ENCODE measurements at regions not wholly inside any gene's neighbourhood (a gene's known extent, or its start where the extent isn't known, plus 50 kb on each side); places are given as distances from the start of the nearest gene placed in this dataset.
A peak's percentile ranks its signal among the peaks of the same experiment; 100 is the strongest.

- TF ChIP-seq CTCF (IDR thresholded peaks at IDR 0.05; ENCODE audit: unreplicated experiment) = no peak
- Mint-ChIP-seq H3K27me3 (ENCODE audit: low read depth) (no peaks in the 10 kb centered on the region), H3K9me3 (peaks cover 2% of the 10 kb centered on the region), H3K27ac (peak overlapping the region; percentile 36), H3K4me1 (peaks cover 7% of the 10 kb centered on the region), H3K36me3 (no peaks in the 10 kb centered on the region), H3K4me3 (no peak overlapping the region)
- no peak for DNase-seq (ENCODE audit: low spot score in 2 of 2, unreplicated experiment in 2 of 2)
Measured at GRCh38 chr20:51335329-51335841, 207.1 kb downstream of the NFATC2 start.

- no peak for DNase-seq (ENCODE audit: low spot score in 2 of 2, unreplicated experiment in 2 of 2)
- Mint-ChIP-seq H3K4me1 (peaks cover 7% of the 10 kb centered on the region), H3K4me3 (no peak overlapping the region), H3K27me3 (ENCODE audit: low read depth) (no peaks in the 10 kb centered on the region), H3K27ac (no peak overlapping the region), H3K9me3 (no peaks in the 10 kb centered on the region), H3K36me3 (no peaks in the 10 kb centered on the region)
- no peak for TF ChIP-seq CTCF (IDR thresholded peaks at IDR 0.05; ENCODE audit: unreplicated experiment)
Measured at GRCh38 chr20:51334609-51335008, 207.9 kb downstream of the NFATC2 start.

- no peak overlapping the region for H3K4me3 Mint-ChIP-seq
- TF ChIP-seq CTCF (IDR thresholded peaks at IDR 0.05; ENCODE audit: unreplicated experiment) = no peak
- peaks cover 7% of the 10 kb centered on the region for H3K4me1 Mint-ChIP-seq
- no peaks in the 10 kb centered on the region for H3K36me3 Mint-ChIP-seq
- H3K27me3 Mint-ChIP-seq (ENCODE audit: low read depth) = no peaks in the 10 kb centered on the region
- DNase-seq (ENCODE audit: low spot score in 2 of 2, unreplicated experiment in 2 of 2) = no peak
- H3K27ac Mint-ChIP-seq = no peak overlapping the region
- no peaks in the 10 kb centered on the region for H3K9me3 Mint-ChIP-seq
Measured at GRCh38 chr20:51333971-51334370, 208.5 kb downstream of the NFATC2 start.

- H3K4me1 Mint-ChIP-seq = peaks cover 7% of the 10 kb centered on the region
- no peak overlapping the region for H3K27ac Mint-ChIP-seq
- H3K4me3 Mint-ChIP-seq = no peak overlapping the region
- no peak for TF ChIP-seq CTCF (IDR thresholded peaks at IDR 0.05; ENCODE audit: unreplicated experiment)
- no peaks in the 10 kb centered on the region for H3K36me3 Mint-ChIP-seq
- no peaks in the 10 kb centered on the region for H3K9me3 Mint-ChIP-seq
- H3K27me3 Mint-ChIP-seq (ENCODE audit: low read depth) = no peaks in the 10 kb centered on the region
- DNase-seq (ENCODE audit: low spot score in 2 of 2, unreplicated experiment in 2 of 2) = no peak
Measured at GRCh38 chr20:51333446-51333845, 209.1 kb downstream of the NFATC2 start.

GRCh38 chr20:51331481-51331880 is 211.0 kb downstream of the NFATC2 start:
- H3K4me3 Mint-ChIP-seq = no peak overlapping the region
- H3K36me3 Mint-ChIP-seq = no peaks in the 10 kb centered on the region
- H3K27me3 Mint-ChIP-seq (ENCODE audit: low read depth) = no peaks in the 10 kb centered on the region
- H3K4me1 Mint-ChIP-seq = peaks cover 7% of the 10 kb centered on the region
- no peak for TF ChIP-seq CTCF (IDR thresholded peaks at IDR 0.05; ENCODE audit: unreplicated experiment)
- no peak overlapping the region for H3K27ac Mint-ChIP-seq
- H3K9me3 Mint-ChIP-seq = no peaks in the 10 kb centered on the region
- no peak for DNase-seq (ENCODE audit: low spot score in 2 of 2, unreplicated experiment in 2 of 2)

GRCh38 chr20:51329845-51330244 is 212.7 kb downstream of the NFATC2 start:
- DNase-seq (ENCODE audit: low spot score in 2 of 2, unreplicated experiment in 2 of 2) = no peak
- Mint-ChIP-seq H3K36me3 (no peaks in the 10 kb centered on the region), H3K27ac (no peak overlapping the region), H3K27me3 (ENCODE audit: low read depth) (no peaks in the 10 kb centered on the region), H3K9me3 (no peaks in the 10 kb centered on the region), H3K4me3 (no peak overlapping the region), H3K4me1 (peaks cover 5% of the 10 kb centered on the region)
- TF ChIP-seq CTCF (IDR thresholded peaks at IDR 0.05; ENCODE audit: unreplicated experiment) = no peak

Data from mesothelial cell of epicardium (in vitro differentiated cells).